Left lung (tissue), 4 donors: ENCODE measurements at regions not wholly inside any gene's neighbourhood (a gene's known extent, or its start where the extent isn't known, plus 50 kb on each side); places are given as distances from the start of the nearest gene placed in this dataset.

Experiments
- ATAC-seq: fragments of 200-7000 bp; cut with Tn5 transposase; one replicate; pipeline ENCODE4 v1.9.1; 2020; ENCODE audit warnings: moderate library complexity
- DNase-seq, 4 donors: peaks; one replicate each; pipeline ENCODE4 v3.0.0-alpha.2; 2013 to 2020
- H3K27ac ChIP-seq, 2 donors: fragments of 200-600 bp; sonication (generic) in 1 of 2; one replicate each; pipeline versions ENCODE4 v1.5.0 to v1.8.0; 2020 to 2021
- H3K27me3 ChIP-seq, 2 donors: fragments of 200-600 bp; sonication (generic) in 1 of 2; one replicate each; pipeline versions ENCODE4 v1.5.0 to v1.8.0; 2020 to 2021
- H3K36me3 ChIP-seq, 2 donors: fragments of 200-600 bp; sonication (generic) in 1 of 2; one replicate each; pipeline versions ENCODE4 v1.5.0 to v1.8.0; 2020 to 2021
- H3K4me1 ChIP-seq, 2 donors: fragments of 200-600 bp; one replicate each; pipeline ENCODE4 v1.8.0; 2021
- H3K4me3 ChIP-seq, 2 donors: fragments of 200-600 bp; sonication (generic) in 1 of 2; one replicate each; pipeline versions ENCODE4 v1.5.0 to v1.8.0; 2020 to 2021; ENCODE audit warnings: mild to moderate bottlenecking in 1 of 2
- H3K9me3 ChIP-seq, 2 donors: fragments of 200-600 bp; sonication (generic) in 1 of 2; one replicate each; pipeline versions ENCODE4 v1.5.0 to v1.8.0; 2020 to 2021
- intact Hi-C, 2 donors: fragments of 100-400 bp; cut with DNase I; formaldehyde crosslinking; loops; one replicate each; pipeline versions ENCODE4 v1.11.2 to v1.14.2; 2022
- TF ChIP-seq, protein P1 (sequence below), 2 donors: fragments of 200-600 bp; sonication (generic) in 1 of 2; IDR thresholded peaks; one replicate each; pipeline versions ENCODE4 v1.5.0 to v1.8.0; 2021; ENCODE audit warnings: antibody characterized with exemption in 2 of 2
- donor health status: DM: no; HTN: yes; CAD: no.
- donor health status: DM: no; HTN: no; CAD: no.

DNA sequence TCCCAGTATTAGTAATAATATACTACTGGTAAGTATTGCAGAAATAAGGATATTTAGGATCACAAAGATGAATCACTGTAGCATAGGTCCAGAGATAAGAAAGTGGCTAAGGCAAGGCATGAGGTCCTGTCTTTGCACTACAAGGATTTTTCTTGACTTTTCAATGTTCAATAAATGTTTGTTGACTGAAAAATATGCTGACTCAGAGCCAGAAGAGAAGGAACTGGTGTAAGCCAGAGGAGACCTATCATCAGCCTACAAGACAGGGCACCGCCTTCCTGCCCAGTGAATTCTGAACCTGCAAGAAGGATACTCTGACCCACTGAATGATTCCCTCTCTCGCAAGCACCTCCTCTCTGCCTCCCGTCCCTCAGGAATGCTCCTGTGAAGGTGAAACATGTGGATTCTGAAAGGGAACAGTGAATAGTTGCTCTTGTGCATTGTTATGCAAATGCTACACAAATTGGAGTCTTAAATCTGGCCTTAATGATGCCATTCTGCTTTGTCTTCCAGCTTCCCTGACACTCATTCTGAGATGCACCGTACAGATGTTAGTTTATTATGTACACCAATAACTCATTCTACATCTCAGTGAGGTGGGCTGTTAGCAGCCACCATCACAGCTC lies 540.0 kb downstream of the OMA1 start:
- no peaks in the 10 kb centered on the region for H3K27me3 ChIP-seq
- no peaks in the 10 kb centered on the region for H3K4me1 ChIP-seq
- intact Hi-C loops = no loop called here
- H3K27ac ChIP-seq = no peak overlapping the region
- H3K4me3 ChIP-seq = no peak overlapping the region
- ATAC-seq (no peak), DNase-seq (no peak)
- TF ChIP-seq, protein P1, sequence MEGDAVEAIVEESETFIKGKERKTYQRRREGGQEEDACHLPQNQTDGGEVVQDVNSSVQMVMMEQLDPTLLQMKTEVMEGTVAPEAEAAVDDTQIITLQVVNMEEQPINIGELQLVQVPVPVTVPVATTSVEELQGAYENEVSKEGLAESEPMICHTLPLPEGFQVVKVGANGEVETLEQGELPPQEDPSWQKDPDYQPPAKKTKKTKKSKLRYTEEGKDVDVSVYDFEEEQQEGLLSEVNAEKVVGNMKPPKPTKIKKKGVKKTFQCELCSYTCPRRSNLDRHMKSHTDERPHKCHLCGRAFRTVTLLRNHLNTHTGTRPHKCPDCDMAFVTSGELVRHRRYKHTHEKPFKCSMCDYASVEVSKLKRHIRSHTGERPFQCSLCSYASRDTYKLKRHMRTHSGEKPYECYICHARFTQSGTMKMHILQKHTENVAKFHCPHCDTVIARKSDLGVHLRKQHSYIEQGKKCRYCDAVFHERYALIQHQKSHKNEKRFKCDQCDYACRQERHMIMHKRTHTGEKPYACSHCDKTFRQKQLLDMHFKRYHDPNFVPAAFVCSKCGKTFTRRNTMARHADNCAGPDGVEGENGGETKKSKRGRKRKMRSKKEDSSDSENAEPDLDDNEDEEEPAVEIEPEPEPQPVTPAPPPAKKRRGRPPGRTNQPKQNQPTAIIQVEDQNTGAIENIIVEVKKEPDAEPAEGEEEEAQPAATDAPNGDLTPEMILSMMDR (IDR thresholded peaks at IDR 0.05) = no peak
- no peaks in the 10 kb centered on the region for H3K9me3 ChIP-seq
- no peaks in the 10 kb centered on the region for H3K36me3 ChIP-seq

GRCh38 chr1:58005212-58005611 lies 541.3 kb downstream of the OMA1 start:
- DNase-seq (no peak), ATAC-seq (no peak)
- intact Hi-C loops = no loop called here
- Histone ChIP-seq H3K36me3 (no peaks in the 10 kb centered on the region), H3K9me3 (no peaks in the 10 kb centered on the region), H3K4me3 (no peak overlapping the region), H3K27ac (no peak overlapping the region), H3K27me3 (no peaks in the 10 kb centered on the region), H3K4me1 (no peaks in the 10 kb centered on the region)
- TF ChIP-seq, protein P1 (IDR thresholded peaks at IDR 0.05) = no peak

- TF ChIP-seq, protein P1 (IDR thresholded peaks at IDR 0.05) = no peak
- Histone ChIP-seq H3K9me3 (no peaks in the 10 kb centered on the region), H3K27ac (no peak overlapping the region), H3K27me3 (no peaks in the 10 kb centered on the region), H3K36me3 (no peaks in the 10 kb centered on the region), H3K4me3 (no peak overlapping the region), H3K4me1 (no peaks in the 10 kb centered on the region)
- DNase-seq (no peak), ATAC-seq (no peak)
- intact Hi-C loops = no loop called here
Measured at GRCh38 chr1:58003988-58004387, 542.5 kb downstream of the OMA1 start.

- intact Hi-C loops = no loop called here
- H3K4me3 ChIP-seq = no peak overlapping the region
Measured at GRCh38 chr1:58003059-58003458, 543.5 kb downstream of the OMA1 start.

GRCh38 chr1:58000821-58001220 lies 545.7 kb downstream of the OMA1 start:
- no peaks in the 10 kb centered on the region for H3K27me3 ChIP-seq
- no peak overlapping the region for H3K4me3 ChIP-seq
- no peaks in the 10 kb centered on the region for H3K4me1 ChIP-seq
- no peaks in the 10 kb centered on the region for H3K9me3 ChIP-seq
- H3K27ac ChIP-seq = no peak overlapping the region
- intact Hi-C loops = no loop called here
- ATAC-seq = no peak
- H3K36me3 ChIP-seq = no peaks in the 10 kb centered on the region
- DNase-seq = no peak
- TF ChIP-seq, protein P1 (IDR thresholded peaks at IDR 0.05) = no peak

More at GRCh38 chr1:58003059-58003458, 543.5 kb downstream of the OMA1 start:
- DNase-seq = no peak
- Histone ChIP-seq H3K36me3 (no peaks in the 10 kb centered on the region), H3K4me1 (no peaks in the 10 kb centered on the region), H3K9me3 (no peaks in the 10 kb centered on the region), H3K27me3 (no peaks in the 10 kb centered on the region), H3K27ac (no peak overlapping the region)
- TF ChIP-seq, protein P1 (IDR thresholded peaks at IDR 0.05) = no peak
- no peak for ATAC-seq
